Keratinocyte (primary cell): ENCODE measurements at regions not wholly inside any gene's neighbourhood (a gene's known extent, or its start where the extent isn't known, plus 50 kb on each side); places are given as distances from the start of the nearest gene placed in this dataset.

Experiments
- EZH2 ChIP-seq: IDR thresholded peaks from one replicate; pipeline ENCODE4 v1.6.1; 2012; ENCODE audit warnings: inconsistent platforms, mild to moderate bottlenecking, low read length, moderate library complexity
- TF ChIP-seq, protein P1 (sequence below), 3 experiments: IDR thresholded peaks in 1 of 3; conservative IDR thresholded peaks in 1 of 3; optimal IDR thresholded peaks in 1 of 3; 2 replicates in 2 of 3; 3 replicates in 1 of 3; pipeline versions ENCODE3 to v1.5.1; 2011; ENCODE audit warnings: low read length in 3 of 3, mild to moderate bottlenecking in 3 of 3, moderate library complexity in 2 of 3, control low read depth in 1 of 3, inconsistent platforms in 1 of 3; ENCODE audit not compliant: insufficient read depth in 2 of 3; ENCODE audit errors: extremely low read depth in 1 of 3

DNA sequence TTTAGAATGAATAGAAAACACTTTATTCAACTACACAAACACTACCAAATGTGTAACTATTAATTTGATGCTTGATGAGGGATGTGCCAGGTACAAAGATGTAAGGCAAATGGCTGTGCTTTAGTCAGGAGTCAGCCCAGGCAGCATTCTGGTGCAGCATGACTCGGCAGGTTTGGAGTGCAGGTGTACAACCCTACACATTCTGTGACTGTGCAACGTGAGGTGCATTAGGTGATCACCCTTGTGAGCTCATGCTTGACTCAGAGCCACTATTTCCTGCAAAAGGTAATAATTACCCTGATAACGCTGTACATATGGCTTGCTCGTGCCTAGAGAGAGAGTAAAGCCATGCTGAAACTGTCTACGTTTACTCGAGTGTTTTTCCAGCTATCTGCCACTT, 288.7 kb upstream of the DSEL start:
- TF ChIP-seq, protein P1, sequence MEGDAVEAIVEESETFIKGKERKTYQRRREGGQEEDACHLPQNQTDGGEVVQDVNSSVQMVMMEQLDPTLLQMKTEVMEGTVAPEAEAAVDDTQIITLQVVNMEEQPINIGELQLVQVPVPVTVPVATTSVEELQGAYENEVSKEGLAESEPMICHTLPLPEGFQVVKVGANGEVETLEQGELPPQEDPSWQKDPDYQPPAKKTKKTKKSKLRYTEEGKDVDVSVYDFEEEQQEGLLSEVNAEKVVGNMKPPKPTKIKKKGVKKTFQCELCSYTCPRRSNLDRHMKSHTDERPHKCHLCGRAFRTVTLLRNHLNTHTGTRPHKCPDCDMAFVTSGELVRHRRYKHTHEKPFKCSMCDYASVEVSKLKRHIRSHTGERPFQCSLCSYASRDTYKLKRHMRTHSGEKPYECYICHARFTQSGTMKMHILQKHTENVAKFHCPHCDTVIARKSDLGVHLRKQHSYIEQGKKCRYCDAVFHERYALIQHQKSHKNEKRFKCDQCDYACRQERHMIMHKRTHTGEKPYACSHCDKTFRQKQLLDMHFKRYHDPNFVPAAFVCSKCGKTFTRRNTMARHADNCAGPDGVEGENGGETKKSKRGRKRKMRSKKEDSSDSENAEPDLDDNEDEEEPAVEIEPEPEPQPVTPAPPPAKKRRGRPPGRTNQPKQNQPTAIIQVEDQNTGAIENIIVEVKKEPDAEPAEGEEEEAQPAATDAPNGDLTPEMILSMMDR (optimal IDR thresholded peaks at IDR 0.05 in 1 of 3, IDR thresholded peaks at IDR 0.05 in 1 of 3, conservative IDR thresholded peaks at IDR 0.05 in 1 of 3; ENCODE audit: extremely low read depth in 1 of 3, insufficient read depth in 2 of 3, low read length in 3 of 3): no peak
- no peak for TF ChIP-seq EZH2
